Ovary (tissue), 7 donors: ENCODE measurements at regions not wholly inside any gene's neighbourhood (a gene's known extent, or its start where the extent isn't known, plus 50 kb on each side); places are given as distances from the start of the nearest gene placed in this dataset.

Experiments
- DNase-seq, 5 donors: peaks; one replicate each; pipeline ENCODE4 v3.0.0-alpha.2; 2019 to 2020
- H3K27ac ChIP-seq, 2 donors: fragments of 200-600 bp; one replicate each; pipeline versions ENCODE4 v1.5.1 to v1.8.0; 2019 to 2022
- H3K27me3 ChIP-seq: fragments of 200-600 bp; one replicate; pipeline ENCODE4 v1.8.0; 2022
- H3K36me3 ChIP-seq: fragments of 200-600 bp; sonication (generic); one replicate; pipeline ENCODE4 v1.5.1; 2019
- H3K4me1 ChIP-seq: one replicate; pipeline ENCODE4 v1.8.1; 2013; ENCODE audit warnings: mild to moderate bottlenecking, moderate library complexity; ENCODE audit not compliant: insufficient read depth
- H3K4me3 ChIP-seq: fragments of 200-600 bp; sonication (generic); one replicate; pipeline ENCODE4 v1.5.1; 2017
- H3K9me3 ChIP-seq, 2 donors: fragments of 200-600 bp in 1 of 2; sonication (generic) in 1 of 2; one replicate each; pipeline versions ENCODE4 v1.5.1 to v1.8.1; 2013 to 2019; ENCODE audit warnings: mild to moderate bottlenecking in 1 of 2, moderate library complexity in 1 of 2
- CTCF ChIP-seq, 3 donors: fragments of 450-650 bp in 2 of 3; fragments of 200-600 bp in 1 of 3; IDR thresholded peaks; one replicate each; pipeline versions ENCODE4 v1.5.1 to v1.8.0; 2016 to 2022; ENCODE audit warnings: antibody characterized with exemption in 3 of 3, mild to moderate bottlenecking in 1 of 3
- EP300 ChIP-seq: sonication (generic); formaldehyde crosslinking; IDR thresholded peaks from one replicate; pipeline ENCODE4 v1.6.1; 2017; ENCODE audit warnings: antibody characterized with exemption
- POLR2A ChIP-seq: fragments of 450-650 bp; IDR thresholded peaks from one replicate; pipeline ENCODE4 v1.6.1; 2017; ENCODE audit warnings: antibody characterized with exemption, mild to moderate bottlenecking, moderate library complexity
- WGBS, 3 donors: extraction: QIAGEN DNeasy Blood & Tissue Kit in 1 of 3; methylation state at CpG; one replicate each; pipeline versions ENCODE4 v1.1.5 to v1.1.7; 2013 to 2017; 5-methylcytosine and 5-hydroxymethylcytosine counted together
- intact Hi-C, 4 donors: fragments of 100-400 bp; cut with DNase I; formaldehyde crosslinking; loops; one replicate each; pipeline versions ENCODE4 v1.11.0 to v1.15.1; 2022 to 2023
- donor health status: DM: no; HTN: no; CAD: no; lungs with moderate emphysema.
- donor health status: DM: no; HTN: no; CAD: no.
- donor health status: Bipolar disorder and iron deficiency.
- donor health status: DM: no; HTN: no; CAD: no.
- donor health status: DM: yes; HTN: yes; CAD: no.

DNA sequence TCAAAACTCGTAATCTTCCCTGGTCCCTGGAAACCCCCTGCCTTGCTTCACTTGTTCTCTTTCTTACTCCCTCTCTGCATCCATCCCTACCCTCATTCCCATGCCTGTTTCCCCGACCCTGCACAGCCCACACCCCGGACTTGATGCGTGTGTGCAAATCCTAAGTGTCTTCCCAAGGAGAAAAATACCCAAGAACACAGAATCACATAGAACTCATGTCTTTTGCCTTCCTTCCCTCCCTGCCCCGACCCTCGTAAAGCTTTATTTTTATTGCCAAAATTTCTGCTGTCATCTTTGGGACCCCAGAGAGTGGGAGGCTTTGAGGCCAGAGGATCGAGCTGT, 169.6 kb upstream of the PMEPA1 start:
- WGBS, 3 donors: 24 to 32% (median 31%) methylated on average over 7 of the region's 7 CpGs
- peaks cover 11% of the 10 kb centered on the region for H3K4me1 ChIP-seq
- H3K4me3 ChIP-seq: no peak overlapping the region
- no peaks in the 10 kb centered on the region for H3K9me3 ChIP-seq
- no peaks in the 10 kb centered on the region for H3K27me3 ChIP-seq
- no peak for DNase-seq
- intact Hi-C loops: no loop called here
- H3K36me3 ChIP-seq: no peaks in the 10 kb centered on the region
- H3K27ac ChIP-seq: no peak overlapping the region
- no peak for TF ChIP-seq EP300
- no peak for TF ChIP-seq POLR2A
- no peak for TF ChIP-seq CTCF (IDR thresholded peaks at IDR 0.05)

- no peak for TF ChIP-seq CTCF (IDR thresholded peaks at IDR 0.05)
- no peak for TF ChIP-seq EP300
- no peak for TF ChIP-seq POLR2A
- no peaks in the 10 kb centered on the region for H3K36me3 ChIP-seq
- intact Hi-C loops: no loop called here
- no peak overlapping the region for H3K4me3 ChIP-seq
- DNase-seq: no peak
- H3K27ac ChIP-seq: no peak overlapping the region
- no peaks in the 10 kb centered on the region for H3K9me3 ChIP-seq
- WGBS, 3 donors: 79 to 91% (median 79%) methylated on average over 8 of the region's 8 CpGs
- H3K4me1 ChIP-seq: peaks cover 11% of the 10 kb centered on the region
- H3K27me3 ChIP-seq: no peaks in the 10 kb centered on the region
Measured at GRCh38 chr20:57878786-57879424, 169.1 kb upstream of the PMEPA1 start.

DNA sequence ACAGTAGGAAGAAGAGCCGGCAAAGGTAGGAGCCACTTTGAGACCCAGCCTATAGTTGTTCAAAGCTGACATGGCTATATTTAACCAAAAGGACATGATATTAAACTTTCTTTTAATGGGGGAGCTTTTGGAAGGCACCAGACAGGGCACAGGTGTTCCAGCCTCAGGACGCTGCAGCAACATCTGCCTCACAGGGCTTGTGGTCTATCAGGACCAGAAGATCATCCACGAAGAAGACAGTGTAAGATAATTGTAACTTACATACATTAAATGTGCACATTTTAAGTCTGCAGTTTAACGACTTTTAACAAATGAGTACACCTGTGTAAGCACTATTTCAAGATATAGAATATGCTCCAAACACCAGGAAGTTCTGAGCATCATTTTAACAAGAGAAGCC, 168.2 kb upstream of the PMEPA1 start:
- DNase-seq: no peak
- no peak overlapping the region for H3K27ac ChIP-seq
- intact Hi-C loops: no loop called here
- H3K9me3 ChIP-seq: no peaks in the 10 kb centered on the region
- H3K36me3 ChIP-seq: no peaks in the 10 kb centered on the region
- H3K4me1 ChIP-seq: peaks cover 11% of the 10 kb centered on the region
- 84 to 91% (median 90%) methylated on average over 4 of the region's 4 CpGs for WGBS, 3 donors
- TF ChIP-seq POLR2A (no peak), CTCF (IDR thresholded peaks at IDR 0.05) (no peak), EP300 (no peak)
- no peaks in the 10 kb centered on the region for H3K27me3 ChIP-seq
- H3K4me3 ChIP-seq: no peak overlapping the region

DNA sequence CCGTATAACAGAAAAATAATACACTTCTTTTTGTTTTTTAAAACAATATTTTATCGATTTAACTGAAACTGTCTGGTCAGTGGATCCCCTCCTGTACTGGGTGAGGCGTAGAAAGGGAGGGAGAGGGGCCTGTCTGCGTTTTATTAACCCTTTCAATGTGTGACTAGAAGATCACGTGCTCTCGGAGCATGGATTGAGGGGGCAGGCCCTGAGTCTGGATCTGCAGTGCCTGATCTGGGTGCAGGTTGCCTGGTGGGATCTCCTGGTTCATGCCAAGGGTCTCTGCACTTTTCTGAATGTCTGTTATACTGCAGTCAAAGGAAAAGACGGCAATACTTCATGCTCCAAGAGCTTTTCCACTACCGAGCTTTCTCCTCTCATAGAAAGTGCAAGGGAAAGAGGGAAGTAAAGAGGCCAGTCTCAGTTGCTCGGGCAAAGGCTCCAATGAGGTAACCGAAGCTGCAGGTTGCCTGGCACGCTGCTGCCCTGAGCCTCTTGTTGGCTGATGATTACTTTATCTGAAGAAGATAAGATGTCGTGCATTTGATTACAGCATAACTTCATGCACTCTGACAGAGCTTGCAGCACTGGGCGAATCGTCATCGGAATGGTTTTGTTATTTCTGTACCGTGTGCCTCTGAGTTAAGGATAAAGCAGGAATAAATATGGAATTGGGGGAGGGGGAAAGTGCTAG, 167.5 kb upstream of the PMEPA1 start:
- no peak for TF ChIP-seq CTCF (IDR thresholded peaks at IDR 0.05)
- TF ChIP-seq POLR2A: no peak
- TF ChIP-seq EP300: no peak
- Histone ChIP-seq H3K36me3 (no peaks in the 10 kb centered on the region), H3K4me3 (no peak overlapping the region), H3K4me1 (peaks cover 11% of the 10 kb centered on the region), H3K9me3 (no peaks in the 10 kb centered on the region), H3K27me3 (no peaks in the 10 kb centered on the region), H3K27ac (no peak overlapping the region)
- DNase-seq: no peak
- 65 to 80% (median 71%) methylated on average over 16 of the region's 16 CpGs for WGBS, 3 donors
- intact Hi-C loops: no loop called here
